WI38 (cell line): ENCODE measurements at regions not wholly inside any gene's neighbourhood (a gene's known extent, or its start where the extent isn't known, plus 50 kb on each side); places are given as distances from the start of the nearest gene placed in this dataset.

Source experiments
- H3K4me3 ChIP-seq: 2 replicates; pipeline ENCODE4 v1.5.1; 2011; ENCODE audit warnings: low read depth, mild to moderate bottlenecking, control low read depth, low read length
- TF ChIP-seq, protein P1 (sequence below): IDR thresholded peaks from 2 replicates; pipeline ENCODE4 v1.5.1; 2012; ENCODE audit warnings: low read depth, mild to moderate bottlenecking, control low read depth, low read length

- H3K4me3 ChIP-seq: no peak overlapping the region
- TF ChIP-seq, protein P1, sequence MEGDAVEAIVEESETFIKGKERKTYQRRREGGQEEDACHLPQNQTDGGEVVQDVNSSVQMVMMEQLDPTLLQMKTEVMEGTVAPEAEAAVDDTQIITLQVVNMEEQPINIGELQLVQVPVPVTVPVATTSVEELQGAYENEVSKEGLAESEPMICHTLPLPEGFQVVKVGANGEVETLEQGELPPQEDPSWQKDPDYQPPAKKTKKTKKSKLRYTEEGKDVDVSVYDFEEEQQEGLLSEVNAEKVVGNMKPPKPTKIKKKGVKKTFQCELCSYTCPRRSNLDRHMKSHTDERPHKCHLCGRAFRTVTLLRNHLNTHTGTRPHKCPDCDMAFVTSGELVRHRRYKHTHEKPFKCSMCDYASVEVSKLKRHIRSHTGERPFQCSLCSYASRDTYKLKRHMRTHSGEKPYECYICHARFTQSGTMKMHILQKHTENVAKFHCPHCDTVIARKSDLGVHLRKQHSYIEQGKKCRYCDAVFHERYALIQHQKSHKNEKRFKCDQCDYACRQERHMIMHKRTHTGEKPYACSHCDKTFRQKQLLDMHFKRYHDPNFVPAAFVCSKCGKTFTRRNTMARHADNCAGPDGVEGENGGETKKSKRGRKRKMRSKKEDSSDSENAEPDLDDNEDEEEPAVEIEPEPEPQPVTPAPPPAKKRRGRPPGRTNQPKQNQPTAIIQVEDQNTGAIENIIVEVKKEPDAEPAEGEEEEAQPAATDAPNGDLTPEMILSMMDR: no peak
Observed at GRCh38 chr1:228903434-228904071, 168.3 kb downstream of the RHOU start.

GRCh38 chr1:228904222-228904621, 168.9 kb downstream of the RHOU start:
- H3K4me3 ChIP-seq: no peak overlapping the region
- TF ChIP-seq, protein P1: no peak

DNA sequence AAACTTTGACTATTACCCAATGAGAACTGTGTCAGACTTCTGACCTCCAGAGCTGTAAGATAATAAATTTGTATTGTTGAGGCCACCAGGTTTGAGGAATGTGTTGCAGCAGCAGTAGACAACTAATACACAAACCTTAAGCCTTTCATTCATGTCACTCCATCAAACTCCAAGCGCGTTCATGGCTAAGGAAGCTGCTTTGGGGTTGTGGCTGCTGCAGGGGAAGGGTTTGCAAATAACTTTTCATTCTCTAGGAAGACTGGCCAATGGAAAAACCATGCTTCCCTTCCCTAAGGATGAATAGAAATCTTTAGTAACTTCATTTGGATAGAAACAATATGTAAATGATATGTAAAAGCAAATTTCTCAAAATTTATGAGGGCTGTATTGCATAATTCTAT, 170.4 kb downstream of the RHOU start:
- H3K4me3 ChIP-seq: no peak overlapping the region
- TF ChIP-seq, protein P1: no peak

- TF ChIP-seq, protein P1: no peak
- H3K4me3 ChIP-seq: no peak overlapping the region
Observed at GRCh38 chr1:228906223-228906860, 171.1 kb downstream of the RHOU start.

- H3K4me3 ChIP-seq: no peak overlapping the region
Observed at GRCh38 chr1:228911225-228912210, 176.2 kb downstream of the RHOU start.

DNA sequence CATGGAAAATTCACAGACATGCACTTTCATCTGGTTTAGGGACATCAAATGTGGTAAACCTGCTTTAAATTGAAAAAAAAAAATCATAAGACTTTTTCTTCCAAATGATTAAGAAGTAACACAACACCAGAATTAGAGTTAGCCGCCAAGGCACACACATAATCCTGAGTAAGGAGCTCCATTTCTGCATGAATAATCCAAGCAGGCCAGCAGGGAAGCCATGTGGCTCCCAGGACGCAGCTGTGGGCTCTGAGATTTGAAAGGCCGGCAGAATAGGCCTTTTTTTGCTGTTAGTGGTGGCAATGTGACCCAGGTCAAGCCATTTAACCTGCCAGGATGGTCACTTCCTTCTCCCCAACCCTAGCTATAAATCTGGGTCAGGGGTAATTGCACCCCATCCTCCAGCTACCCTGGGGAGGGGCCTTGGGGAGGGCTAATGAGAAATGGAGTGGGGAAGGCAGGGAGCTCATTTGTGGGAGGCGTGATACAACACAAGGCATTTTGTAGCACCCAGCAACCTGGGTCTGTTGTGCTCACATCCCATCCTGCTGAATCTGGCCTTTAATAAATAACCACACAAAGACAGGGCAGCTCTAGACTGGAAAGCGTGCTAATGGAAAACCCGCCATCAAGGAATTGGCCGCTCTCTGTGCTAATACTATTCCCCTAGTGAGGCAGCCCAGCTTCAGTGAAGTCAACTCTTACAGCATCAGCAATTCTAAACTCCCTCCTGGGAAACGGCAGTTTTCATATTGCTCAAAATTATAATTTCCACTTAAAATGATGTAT, 178.5 kb downstream of the RHOU start:
- H3K4me3 ChIP-seq: no peak overlapping the region
- TF ChIP-seq, protein P1: no peak

More at GRCh38 chr1:228911225-228912210, 176.2 kb downstream of the RHOU start:
- TF ChIP-seq, protein P1: no peak
